GM12878 (cell line): ENCODE measurements at regions not wholly inside any gene's neighbourhood (a gene's known extent, or its start where the extent isn't known, plus 50 kb on each side); places are given as distances from the start of the nearest gene placed in this dataset.

Experiments
- EGR1 ChIP-seq, 2 experiments: IDR thresholded peaks; 1 replicate in 1 of 2; 2 replicates in 1 of 2; pipeline ENCODE4 v1.6.1; 2011 to 2012; ENCODE audit warnings: low read depth in 2 of 2, low read length in 2 of 2, borderline replicate concordance in 1 of 2, mild to moderate bottlenecking in 1 of 2, moderate library complexity in 1 of 2
- POLR2A ChIP-seq: IDR thresholded peaks from 2 replicates; pipeline ENCODE4 v1.6.1; 2011; ENCODE audit warnings: low read depth, mild to moderate bottlenecking, low read length
- ZBTB40 ChIP-seq: fragments of 450-650 bp; IDR thresholded peaks from 2 replicates; pipeline ENCODE4 v1.6.1; 2016; ENCODE audit warnings: mild to moderate bottlenecking, moderate library complexity, borderline replicate concordance
- ZNF274 ChIP-seq: IDR thresholded peaks from one replicate; pipeline ENCODE4 v1.8.0; 2011; ENCODE audit not compliant: insufficient read length, insufficient read depth
- TF ChIP-seq, protein P1 (sequence below), 3 experiments: IDR thresholded peaks in 2 of 3; conservative IDR thresholded peaks in 1 of 3; 2 replicates each; pipeline ENCODE4 v1.5.1; 2011; ENCODE audit warnings: low read depth in 3 of 3, low read length in 3 of 3, mild to moderate bottlenecking in 3 of 3, control low read depth in 2 of 3, moderate library complexity in 2 of 3, inconsistent platforms in 1 of 3, mixed read lengths in 1 of 3; ENCODE audit not compliant: control insufficient read depth in 2 of 3, insufficient read depth in 1 of 3; ENCODE audit errors: extremely low read depth in 1 of 3

- TF ChIP-seq POLR2A, result no peak
- TF ChIP-seq ZBTB40, result no peak
- TF ChIP-seq EGR1 (IDR thresholded peaks at IDR 0.05; ENCODE audit: borderline replicate concordance in 1 of 2, low read depth in 2 of 2, low read length in 2 of 2), result no peak
- no peak for TF ChIP-seq ZNF274
- TF ChIP-seq, protein P1, sequence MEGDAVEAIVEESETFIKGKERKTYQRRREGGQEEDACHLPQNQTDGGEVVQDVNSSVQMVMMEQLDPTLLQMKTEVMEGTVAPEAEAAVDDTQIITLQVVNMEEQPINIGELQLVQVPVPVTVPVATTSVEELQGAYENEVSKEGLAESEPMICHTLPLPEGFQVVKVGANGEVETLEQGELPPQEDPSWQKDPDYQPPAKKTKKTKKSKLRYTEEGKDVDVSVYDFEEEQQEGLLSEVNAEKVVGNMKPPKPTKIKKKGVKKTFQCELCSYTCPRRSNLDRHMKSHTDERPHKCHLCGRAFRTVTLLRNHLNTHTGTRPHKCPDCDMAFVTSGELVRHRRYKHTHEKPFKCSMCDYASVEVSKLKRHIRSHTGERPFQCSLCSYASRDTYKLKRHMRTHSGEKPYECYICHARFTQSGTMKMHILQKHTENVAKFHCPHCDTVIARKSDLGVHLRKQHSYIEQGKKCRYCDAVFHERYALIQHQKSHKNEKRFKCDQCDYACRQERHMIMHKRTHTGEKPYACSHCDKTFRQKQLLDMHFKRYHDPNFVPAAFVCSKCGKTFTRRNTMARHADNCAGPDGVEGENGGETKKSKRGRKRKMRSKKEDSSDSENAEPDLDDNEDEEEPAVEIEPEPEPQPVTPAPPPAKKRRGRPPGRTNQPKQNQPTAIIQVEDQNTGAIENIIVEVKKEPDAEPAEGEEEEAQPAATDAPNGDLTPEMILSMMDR (IDR thresholded peaks at IDR 0.05 in 2 of 3, conservative IDR thresholded peaks at IDR 0.05 in 1 of 3; ENCODE audit: control insufficient read depth in 2 of 3, extremely low read depth in 1 of 3, insufficient read depth in 1 of 3, low read depth in 3 of 3, low read length in 3 of 3), result no peak
Observed at GRCh38 chr14:28626780-28627179, 139.8 kb upstream of the FOXG1 start.
